HG03280 (cell line): ENCODE measurements at regions not wholly inside any gene's neighbourhood (a gene's known extent, or its start where the extent isn't known, plus 50 kb on each side); places are given as distances from the start of the nearest gene placed in this dataset.
"Not testable (repeated sequence)": the region's sequence is repeated elsewhere in the genome, so short reads cannot be mapped to it uniquely, and the experiment has no call there.

ENCODE experiments used
- ATAC-seq: cut with Tn5 transposase; IDR thresholded peaks from one replicate; pipeline ENCODE4 v1.9.1; 2021; ENCODE audit warnings: mild to moderate bottlenecking, moderate library complexity; ENCODE audit not compliant: unreplicated experiment

DNA sequence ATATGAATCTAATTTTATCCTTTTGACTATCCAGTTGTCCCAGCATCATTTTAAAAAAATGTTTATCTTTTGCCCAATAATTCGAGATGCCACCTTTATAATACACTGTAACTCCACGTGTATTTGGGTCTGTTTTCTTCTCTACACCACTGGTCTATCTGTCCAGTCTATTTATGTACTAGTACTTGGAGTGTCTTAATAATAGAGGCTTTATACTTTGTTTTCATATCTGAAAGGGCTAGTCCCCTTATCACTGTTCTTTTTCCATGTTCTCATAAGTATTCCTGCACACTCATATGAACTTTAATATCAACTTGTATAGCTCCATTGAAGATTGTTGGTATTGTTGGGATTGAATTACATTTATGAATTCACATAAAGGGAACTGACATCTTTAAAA, 101.1 kb upstream of the RMP24 start:
- ATAC-seq: no peak

DNA sequence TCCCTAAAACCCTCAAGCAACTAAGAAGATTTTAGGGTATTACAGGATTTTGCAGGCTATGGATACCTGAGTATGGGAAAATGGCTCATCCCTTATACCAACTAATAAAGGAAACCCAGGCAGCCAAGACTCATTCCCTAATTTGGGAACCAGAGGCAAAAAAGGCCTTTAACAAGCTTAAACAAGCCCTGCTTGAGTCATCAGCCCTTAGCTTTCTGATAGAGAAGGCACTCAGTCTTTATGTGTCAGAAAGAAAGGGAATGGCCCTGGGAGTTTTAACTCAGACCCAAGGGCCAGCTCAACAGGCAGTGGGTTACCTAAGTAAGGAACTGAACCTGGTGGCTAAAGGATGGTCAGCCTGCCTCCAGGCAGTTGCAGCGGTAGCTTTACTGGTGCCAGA, 96.9 kb upstream of the RMP24 start:
- ATAC-seq: no peak

DNA sequence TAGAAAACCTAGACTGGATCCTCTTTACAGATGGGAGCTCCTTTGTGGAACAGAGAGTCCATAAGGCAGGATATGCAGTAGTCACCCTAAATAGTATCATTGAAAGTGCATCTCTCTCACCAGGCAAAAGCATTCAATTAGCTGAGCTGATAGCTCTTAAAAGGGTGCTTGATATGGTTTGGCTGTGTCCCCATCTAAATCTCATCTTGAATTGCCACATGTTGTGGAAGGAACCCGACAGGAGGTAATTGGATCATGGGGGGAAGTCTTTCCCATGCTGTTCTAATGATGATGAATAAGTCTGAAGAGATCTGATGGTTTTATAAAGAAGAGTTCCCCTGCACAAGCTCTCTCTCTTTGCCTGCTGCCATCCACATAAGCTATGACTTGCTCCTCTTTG, 96.2 kb upstream of the RMP24 start:
- no peak for ATAC-seq

DNA sequence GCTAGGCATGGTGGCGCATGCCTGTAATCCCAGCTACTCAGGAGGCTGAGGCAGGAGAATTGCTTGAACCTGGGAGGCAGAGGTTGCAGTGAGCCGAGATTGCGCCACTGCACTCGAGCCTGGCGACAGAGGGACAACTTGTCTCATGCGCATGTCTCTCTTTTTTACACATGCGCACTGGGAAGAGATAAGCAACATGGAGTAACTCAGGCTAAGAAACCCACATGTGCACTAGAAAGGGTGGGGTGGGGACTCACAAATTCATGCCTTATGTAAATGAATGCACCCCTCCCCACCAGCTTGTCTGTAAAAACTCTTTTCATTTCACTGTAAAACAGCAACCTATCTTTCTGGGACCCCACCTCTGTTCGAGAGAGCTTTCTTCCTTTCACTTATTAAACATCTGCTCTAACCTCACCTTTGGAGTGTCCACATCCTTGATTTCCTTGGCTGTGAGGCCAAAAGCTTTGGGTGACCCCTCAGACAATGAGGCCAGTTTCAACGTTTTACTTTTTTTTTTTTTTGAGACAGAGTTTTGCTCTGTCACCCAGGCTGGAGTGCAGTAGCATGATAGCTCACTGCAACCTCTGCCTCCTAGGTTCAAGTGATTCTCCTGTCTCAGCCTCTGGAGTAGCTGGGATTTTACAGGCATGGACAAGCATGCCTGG, 91.6 kb upstream of the RMP24 start:
- no peak for ATAC-seq

DNA sequence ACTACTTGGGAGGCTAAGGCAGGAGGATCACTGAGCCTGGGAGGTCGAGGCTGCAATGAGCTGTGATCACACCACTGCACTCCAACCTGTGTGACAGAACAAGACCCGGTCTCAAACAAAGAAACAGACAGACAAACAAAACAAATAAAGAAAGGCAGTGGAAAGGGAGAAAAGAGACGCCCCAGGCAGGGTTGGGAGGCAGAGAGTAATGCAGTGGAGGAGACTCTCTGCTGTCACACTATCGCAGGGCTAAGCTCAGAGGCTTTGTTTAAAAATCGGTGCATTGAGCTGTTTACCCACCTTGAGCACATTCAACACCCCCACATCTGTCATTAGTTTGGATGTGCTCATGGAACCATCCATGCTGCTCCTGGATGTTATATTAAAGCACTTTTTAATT, 84.2 kb upstream of the RMP24 start:
- ATAC-seq: no peak

DNA sequence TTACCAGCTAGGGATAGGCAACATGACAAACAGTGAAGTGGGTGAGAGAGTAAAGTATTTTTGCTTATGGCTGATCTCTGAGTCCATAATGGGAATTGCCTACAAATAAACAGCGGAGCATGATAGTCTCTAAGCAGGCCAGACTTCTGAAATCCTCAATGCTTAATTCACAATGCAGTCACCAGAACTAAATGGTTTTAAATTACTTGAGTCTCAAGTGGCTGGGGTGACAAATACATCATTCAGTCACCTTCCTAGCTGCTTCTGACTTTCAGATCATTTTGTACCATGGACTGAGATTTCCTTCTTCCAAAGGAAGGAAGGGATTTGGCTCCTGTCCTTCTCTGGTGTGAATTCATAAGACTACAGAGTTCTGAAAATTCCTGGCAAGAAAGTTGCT, 82.8 kb upstream of the RMP24 start:
- ATAC-seq: no peak

DNA sequence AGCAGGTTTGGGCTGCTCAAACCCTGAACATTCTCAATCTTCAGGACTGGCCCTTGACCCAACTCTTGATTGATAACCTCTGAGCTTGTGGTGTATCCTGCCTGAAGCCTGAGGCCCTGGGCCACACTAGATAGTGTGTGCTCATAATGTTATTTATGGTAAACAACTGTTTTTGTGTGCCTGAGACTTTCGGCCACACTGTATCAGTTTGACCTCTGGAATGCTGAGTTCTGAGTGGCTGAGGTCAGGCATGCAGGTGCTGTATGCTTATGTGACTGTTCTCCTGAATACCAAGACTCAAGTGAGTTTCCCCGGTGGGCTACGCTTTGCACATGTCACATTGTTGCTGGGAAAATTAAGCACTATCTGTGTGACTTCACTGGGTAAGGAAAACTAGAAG, 82.2 kb upstream of the RMP24 start:
- no peak for ATAC-seq

DNA sequence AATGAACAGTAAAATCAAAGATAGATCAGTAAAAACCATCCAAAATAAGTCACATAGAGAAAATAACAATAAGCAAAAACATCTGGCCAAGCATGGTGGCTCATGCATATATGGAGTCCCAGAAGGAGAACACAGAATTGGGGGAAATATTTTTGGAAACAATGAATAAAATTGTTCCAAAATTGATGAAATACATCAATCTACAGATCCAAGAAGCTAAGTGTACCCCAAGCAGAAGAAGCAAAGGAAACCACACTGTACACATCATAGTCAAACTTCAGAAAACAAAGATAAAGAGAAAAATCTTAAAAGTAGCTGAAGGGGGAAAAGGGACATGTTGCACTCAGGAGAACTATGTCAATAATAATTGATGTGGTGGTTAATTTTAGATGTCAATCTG, 80.4 kb upstream of the RMP24 start:
- no peak for ATAC-seq

DNA sequence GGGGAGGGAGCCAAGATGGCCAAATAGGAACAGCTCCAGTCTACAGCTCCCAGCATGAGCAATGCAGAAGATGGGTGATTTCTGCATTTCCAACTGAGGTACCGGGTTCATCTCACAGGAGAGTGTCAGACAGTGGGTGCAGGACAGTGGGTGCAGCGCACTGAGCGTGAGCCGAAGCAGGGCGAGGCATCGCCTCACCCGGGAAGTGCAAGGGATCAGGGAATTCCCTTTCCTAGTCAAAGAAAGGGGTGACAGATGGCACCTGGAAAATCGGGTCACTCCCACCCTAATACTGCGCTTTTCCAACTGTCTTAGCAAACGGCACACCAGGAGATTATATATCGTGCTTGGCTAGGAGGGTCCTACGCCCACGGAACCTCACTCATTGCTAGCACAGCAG, 75.0 kb upstream of the RMP24 start:
- ATAC-seq: not testable (repeated sequence)

DNA sequence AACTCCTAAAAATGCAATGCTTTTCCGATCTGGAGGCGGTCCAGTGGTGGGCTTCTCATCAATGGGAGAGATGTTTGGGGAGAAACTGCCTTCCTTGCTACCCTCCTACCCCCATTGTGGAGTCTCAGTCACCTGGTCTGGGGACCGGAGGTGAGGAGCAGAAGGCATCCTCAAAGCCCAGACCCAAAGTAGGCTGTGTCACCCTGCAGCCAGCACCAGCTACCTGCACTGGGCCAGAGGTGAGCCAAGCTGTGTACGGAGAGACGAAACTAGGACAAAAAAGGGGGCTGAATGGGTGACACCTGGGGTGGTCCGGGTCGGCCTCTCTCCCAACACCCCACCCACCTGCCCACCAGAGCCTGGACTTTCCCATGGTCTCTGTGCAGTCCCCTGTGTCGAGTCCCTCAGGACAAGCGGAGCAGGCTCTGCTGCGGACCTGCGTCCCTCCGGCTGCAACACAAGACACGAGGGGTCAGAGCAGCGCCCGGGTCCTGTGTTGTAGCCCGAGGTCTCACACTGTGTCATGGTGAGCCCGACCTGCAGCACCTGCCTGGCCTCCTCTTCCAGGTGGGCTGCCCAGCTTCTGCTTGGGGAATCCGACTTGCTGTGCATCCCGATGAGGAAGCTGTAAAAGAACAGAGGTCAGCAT, 68.0 kb upstream of the RMP24 start:
- no peak for ATAC-seq

DNA sequence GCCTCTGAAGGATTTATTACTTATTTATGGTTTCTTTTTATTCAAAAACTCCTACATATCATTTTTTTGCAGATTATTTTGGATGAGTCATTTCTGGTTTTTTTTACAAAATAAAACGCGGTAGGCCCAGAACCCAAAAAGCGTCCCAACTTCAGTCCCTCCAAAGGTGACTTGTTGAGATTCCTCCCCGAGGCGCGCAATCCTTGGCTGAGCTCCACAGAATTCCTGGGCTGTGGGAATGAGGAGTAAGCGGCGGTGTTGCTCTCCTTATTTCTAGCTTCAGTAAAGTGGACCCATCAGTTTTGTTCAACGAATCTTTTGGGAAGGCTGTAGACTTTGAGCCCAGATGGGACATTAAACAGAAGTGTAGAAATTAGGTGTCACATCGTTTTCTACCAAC, 67.0 kb upstream of the RMP24 start:
- ATAC-seq: no peak

DNA sequence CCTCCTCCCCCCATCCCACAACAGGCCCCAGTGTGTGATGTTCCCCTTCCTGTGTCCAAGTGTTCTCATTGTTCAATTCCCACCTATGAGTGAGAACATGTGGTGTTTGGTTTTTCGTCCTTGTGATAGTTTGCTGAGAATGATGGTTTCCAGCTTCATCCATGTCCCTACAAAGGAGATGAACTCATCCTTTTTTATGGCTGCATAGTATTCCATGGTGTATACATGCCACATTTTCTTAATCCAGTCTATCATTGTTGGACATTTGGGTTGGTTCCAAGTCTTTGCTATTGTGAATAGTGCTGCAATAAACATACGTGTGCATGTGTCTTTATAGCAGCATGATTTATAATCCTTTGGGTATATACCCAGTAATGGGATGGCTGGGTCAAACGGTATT, 66.2 kb upstream of the RMP24 start:
- not testable (repeated sequence) for ATAC-seq

DNA sequence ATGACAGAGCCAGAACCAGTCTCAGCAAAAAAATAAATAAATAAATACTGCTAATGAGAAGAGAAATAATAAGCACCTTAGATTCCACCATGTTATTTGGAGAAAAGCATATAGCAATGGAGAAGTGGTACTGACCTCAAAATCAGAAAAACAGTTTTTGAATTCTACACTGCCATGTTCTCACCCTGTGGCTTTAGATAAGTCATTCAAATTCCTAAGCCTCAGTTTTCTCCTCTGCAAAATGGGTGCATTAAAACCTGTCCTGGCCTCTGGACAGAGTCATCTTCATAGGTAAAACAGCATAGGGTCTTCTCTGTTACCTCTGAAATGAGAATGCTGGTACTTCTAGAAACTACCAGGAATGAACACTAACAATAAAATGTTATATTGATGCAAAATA, 62.2 kb upstream of the RMP24 start:
- ATAC-seq: no peak

DNA sequence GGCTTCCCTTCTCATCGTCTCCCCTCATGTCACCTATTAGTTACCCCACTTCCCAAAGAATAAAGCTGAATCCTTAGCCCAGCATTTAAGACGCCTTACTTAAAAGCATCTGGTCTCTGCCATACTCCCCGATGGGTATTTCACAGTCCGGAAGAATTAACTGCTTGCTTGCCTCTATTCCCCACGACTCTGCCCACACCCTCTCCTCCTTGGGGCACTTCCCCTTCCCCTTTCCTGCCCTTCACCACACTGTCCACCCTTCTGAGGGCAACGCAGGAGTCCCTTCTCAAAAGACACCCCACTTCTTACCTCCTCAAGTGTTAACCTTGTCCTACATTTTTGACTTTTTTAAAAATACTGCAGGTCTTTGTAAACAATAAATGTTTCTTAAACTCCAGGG, 60.1 kb upstream of the RMP24 start:
- no peak for ATAC-seq

DNA sequence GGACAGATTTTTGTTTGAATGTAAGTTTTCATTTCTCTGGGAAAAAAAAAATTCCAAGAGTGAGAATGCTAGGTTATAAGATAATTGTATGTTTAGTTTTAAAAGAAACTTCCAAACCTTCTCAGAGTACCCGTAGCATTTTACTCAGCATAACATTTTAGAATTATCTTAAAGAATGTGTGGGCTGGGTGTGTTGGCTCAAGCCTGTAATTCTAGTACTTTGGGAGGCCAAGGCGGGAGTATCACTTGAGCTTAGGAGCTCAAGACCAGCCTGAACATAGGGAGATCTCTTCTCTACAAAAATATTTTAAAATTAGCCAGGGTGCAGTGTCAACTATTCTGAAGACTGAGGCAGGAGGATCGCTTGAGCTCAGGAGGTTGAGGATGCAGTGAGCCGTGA, 57.4 kb upstream of the RMP24 start:
- no peak for ATAC-seq

DNA sequence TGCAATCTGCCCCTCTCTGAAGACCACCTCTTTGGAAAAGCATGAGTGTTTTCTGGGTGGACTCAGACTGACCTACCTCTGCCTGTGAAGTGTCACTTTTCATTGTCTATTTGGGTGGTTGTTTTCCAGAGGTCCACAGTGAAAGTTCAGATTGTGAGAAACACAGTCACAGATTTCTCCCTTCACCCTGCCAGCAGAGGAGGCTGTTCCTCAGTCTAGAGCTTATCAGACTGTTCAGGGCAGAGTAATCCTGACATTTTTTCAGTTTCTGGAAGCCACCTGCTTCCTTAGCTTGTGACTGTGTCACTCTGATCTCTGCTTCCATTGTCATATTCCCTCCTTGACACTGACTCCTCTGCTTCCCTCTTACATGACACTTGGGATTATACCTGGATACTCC, 55.4 kb upstream of the RMP24 start:
- no peak for ATAC-seq

DNA sequence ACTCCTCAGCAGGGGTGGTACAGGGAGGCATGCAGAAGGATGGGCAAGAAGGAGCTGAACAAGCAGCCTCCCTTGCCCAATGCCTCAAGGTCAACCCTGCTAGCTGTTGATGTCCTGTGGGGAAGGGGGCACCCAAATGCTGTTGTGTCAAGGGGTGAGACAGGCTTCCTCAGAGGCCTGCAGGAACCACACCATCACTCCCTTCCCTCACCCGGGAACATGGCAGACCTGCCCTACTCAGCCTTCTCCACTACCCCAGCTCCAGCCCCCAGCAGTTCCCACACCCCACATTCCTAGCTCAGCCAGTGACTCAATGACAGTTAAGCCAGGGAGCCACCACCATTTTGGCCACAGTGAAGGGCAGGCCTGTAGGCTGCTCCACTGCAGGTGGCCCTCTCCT, 53.9 kb upstream of the RMP24 start:
- ATAC-seq: no peak

DNA sequence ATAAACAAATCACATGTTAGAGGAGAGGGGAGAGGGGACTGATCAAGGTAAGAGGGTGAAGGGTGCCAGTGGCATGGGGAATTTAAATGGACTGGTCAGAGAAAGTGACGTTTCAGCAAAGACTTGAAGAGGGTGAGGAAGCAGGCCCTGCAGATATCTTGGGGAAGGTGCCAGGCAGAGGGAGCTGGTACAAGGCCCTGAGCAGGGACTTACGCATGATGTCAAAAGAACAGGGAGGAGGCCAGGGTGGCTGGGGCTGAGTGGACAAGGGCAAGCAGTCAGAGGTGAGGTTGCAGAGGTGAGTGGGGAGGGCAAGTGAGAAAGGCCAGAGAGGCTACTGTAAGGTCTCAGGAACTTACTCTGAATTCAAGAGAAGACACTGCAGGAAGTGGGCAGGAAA, 53.3 kb upstream of the RMP24 start:
- no peak for ATAC-seq

DNA sequence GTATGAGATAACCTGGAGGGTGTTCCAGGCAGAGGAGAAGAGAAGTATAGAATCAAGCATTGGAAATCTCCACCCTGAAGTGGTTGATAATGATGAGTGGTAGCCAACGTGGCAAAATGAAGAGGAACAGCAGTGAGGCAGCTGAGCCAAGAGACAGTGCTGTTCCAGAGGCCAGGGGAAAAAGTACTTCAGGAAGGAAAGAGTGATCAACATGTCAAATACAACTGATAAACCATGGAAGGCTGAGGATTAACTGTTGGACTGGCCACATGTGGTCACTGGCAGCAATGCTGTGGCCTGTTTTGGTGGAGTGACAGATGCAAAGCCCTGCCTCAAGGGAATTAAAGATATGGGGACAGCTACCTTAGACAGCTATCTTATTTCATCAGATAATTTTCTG, 51.9 kb upstream of the RMP24 start:
- no peak for ATAC-seq
